Small intestine (tissue), 7 donors: ENCODE measurements at regions not wholly inside any gene's neighbourhood (a gene's known extent, or its start where the extent isn't known, plus 50 kb on each side); places are given as distances from the start of the nearest gene placed in this dataset.

ENCODE experiments used
- DNase-seq, 2 donors: peaks; one replicate each; pipeline versions ENCODE4 v3.0.0 to v3.0.0-alpha.2; 2013
- FAIRE-seq: peaks from 2 replicates; lab custom pipeline; 2012; peaks lifted over from hg19 to GRCh38; lab: Jason Lieb, UNC
- H3K27ac ChIP-seq, 3 donors: one replicate each; pipeline ENCODE4 v1.5.1; 2013; ENCODE audit warnings: low read length in 2 of 3, mild to moderate bottlenecking in 2 of 3, control low read depth in 1 of 3, inconsistent platforms in 1 of 3, low read depth in 1 of 3, moderate library complexity in 1 of 3
- H3K27me3 ChIP-seq, 3 donors: one replicate each; pipeline ENCODE4 v1.6.1; 2013; ENCODE audit warnings: low read length in 3 of 3, inconsistent platforms in 1 of 3; ENCODE audit not compliant: control insufficient read depth in 3 of 3, insufficient read depth in 3 of 3
- H3K36me3 ChIP-seq, 3 donors: one replicate each; pipeline ENCODE4 v1.6.1; 2013; ENCODE audit warnings: low read length in 3 of 3, inconsistent platforms in 1 of 3, low read depth in 1 of 3, mild to moderate bottlenecking in 1 of 3, moderate library complexity in 1 of 3; ENCODE audit not compliant: control insufficient read depth in 3 of 3, insufficient read depth in 2 of 3
- H3K4me1 ChIP-seq, 3 donors: one replicate each; pipeline ENCODE4 v1.6.1; 2013; ENCODE audit warnings: low read length in 2 of 3, inconsistent platforms in 1 of 3, low read depth in 1 of 3, mild to moderate bottlenecking in 1 of 3, moderate library complexity in 1 of 3; ENCODE audit not compliant: control insufficient read depth in 3 of 3, insufficient read depth in 2 of 3
- H3K4me3 ChIP-seq, 3 donors: one replicate each; pipeline ENCODE4 v1.5.1; 2013; ENCODE audit warnings: low read length in 3 of 3, control low read depth in 1 of 3, inconsistent platforms in 1 of 3, low read depth in 1 of 3, mild to moderate bottlenecking in 1 of 3, moderate library complexity in 1 of 3
- H3K9me3 ChIP-seq, 2 donors: one replicate each; pipeline ENCODE4 v1.6.1; 2013; ENCODE audit warnings: low read depth in 1 of 2, low read length in 1 of 2; ENCODE audit not compliant: control insufficient read depth in 2 of 2, insufficient read depth in 1 of 2
- WGBS, 3 donors: extraction: QIAGEN DNeasy Blood & Tissue Kit; methylation state at CpG; one replicate each; pipeline ENCODE4 v1.1.7; 2013; 5-methylcytosine and 5-hydroxymethylcytosine counted together
- donor health status: healthy with polysubstance abuse.
- donor health status: control.
- donor health status: control.
- donor health status: Bipolar disorder and iron deficiency.
- donor health status: healthy.

- no peak for DNase-seq
- Histone ChIP-seq H3K4me1 (no peaks in the 10 kb centered on the region), H3K27ac (no peak overlapping the region), H3K4me3 (no peak overlapping the region), H3K9me3 (no peaks in the 10 kb centered on the region), H3K36me3 (no peaks in the 10 kb centered on the region), H3K27me3 (peaks cover 0 to 3% (median 0%) of the 10 kb centered on the region in 3 donors)
- FAIRE-seq: no peak
- WGBS, 3 donors: 77 to 92% (median 85%) methylated on average over 3 of the region's 3 CpGs
These were observed 92.4 kb downstream of the MINAR1 start for GRCh38 chr15:79524531-79524930.

DNA sequence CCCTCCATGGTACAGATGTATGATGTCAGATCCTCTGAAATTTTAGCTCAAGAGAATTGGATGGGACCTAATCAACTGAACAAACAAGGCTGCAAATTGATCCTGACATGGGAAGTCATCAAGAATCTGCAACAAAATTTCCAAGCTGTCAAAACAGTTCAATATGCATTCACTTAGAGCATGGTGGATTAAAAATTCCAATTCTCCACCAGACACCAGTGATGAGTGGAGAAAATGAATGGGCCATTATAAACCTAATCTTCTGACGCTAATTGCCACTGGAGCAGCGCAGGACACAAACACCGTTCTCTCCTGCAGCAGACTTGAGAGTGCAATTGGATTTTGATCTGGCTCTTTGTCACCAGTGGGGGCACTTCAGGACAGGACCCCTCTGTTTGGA lies 94.2 kb downstream of the MINAR1 start:
- H3K4me1 ChIP-seq: no peaks in the 10 kb centered on the region
- WGBS, 3 donors: 68 to 81% (median 81%) methylated on average over 3 of the region's 3 CpGs
- no peak overlapping the region for H3K27ac ChIP-seq
- H3K27me3 ChIP-seq: peaks cover 0 to 3% (median 0%) of the 10 kb centered on the region in 3 donors
- H3K36me3 ChIP-seq: no peaks in the 10 kb centered on the region
- no peak for FAIRE-seq
- H3K4me3 ChIP-seq: no peak overlapping the region
- DNase-seq: no peak
- no peaks in the 10 kb centered on the region for H3K9me3 ChIP-seq

DNA sequence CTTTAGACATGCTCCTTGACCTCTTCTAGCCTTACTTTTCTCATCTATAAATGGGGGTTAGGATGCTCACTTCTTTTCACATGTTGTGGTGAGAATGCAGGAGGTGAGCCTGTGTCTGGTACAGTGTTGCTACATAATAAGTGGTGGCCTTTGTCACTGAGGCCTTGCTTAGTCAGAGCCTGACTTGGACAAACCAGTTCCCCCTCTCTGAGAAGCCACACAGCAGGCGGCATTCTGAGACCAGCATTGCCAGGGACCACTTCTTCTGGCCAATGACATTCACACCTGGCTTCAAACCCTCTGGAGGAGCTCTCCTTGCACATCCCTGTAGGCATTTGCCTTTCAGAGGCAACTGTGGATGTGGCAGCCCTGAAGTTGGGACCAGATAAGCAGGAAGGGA lies 95.7 kb downstream of the MINAR1 start:
- no peaks in the 10 kb centered on the region for H3K9me3 ChIP-seq
- H3K4me1 ChIP-seq: no peaks in the 10 kb centered on the region
- no peak for DNase-seq
- no peak overlapping the region for H3K4me3 ChIP-seq
- 29 to 43% (median 32%) methylated on average over 1 of the region's 1 CpG for WGBS, 3 donors
- no peak overlapping the region for H3K27ac ChIP-seq
- FAIRE-seq: no peak
- H3K36me3 ChIP-seq: no peaks in the 10 kb centered on the region
- peaks cover 0 to 1% (median 0%) of the 10 kb centered on the region in 3 donors for H3K27me3 ChIP-seq

- DNase-seq: no peak
- Histone ChIP-seq H3K27ac (no peak overlapping the region), H3K4me3 (no peak overlapping the region), H3K4me1 (no peaks in the 10 kb centered on the region), H3K9me3 (no peaks in the 10 kb centered on the region), H3K36me3 (no peaks in the 10 kb centered on the region), H3K27me3 (peaks cover 0 to 1% (median 0%) of the 10 kb centered on the region in 3 donors)
- 70 to 76% (median 74%) methylated on average over 8 of the region's 8 CpGs for WGBS, 3 donors
- no peak for FAIRE-seq
These were observed 97.1 kb downstream of the MINAR1 start for GRCh38 chr15:79529157-79529785.

- no peak overlapping the region for H3K27ac ChIP-seq
- H3K27me3 ChIP-seq: no peaks in the 10 kb centered on the region
- no peak for FAIRE-seq
- no peaks in the 10 kb centered on the region for H3K9me3 ChIP-seq
- no peak for DNase-seq
- no peaks in the 10 kb centered on the region for H3K4me1 ChIP-seq
- no peaks in the 10 kb centered on the region for H3K36me3 ChIP-seq
- no peak overlapping the region for H3K4me3 ChIP-seq
- 71 to 78% (median 77%) methylated on average over 3 of the region's 3 CpGs for WGBS, 3 donors
These were observed 103.4 kb downstream of the MINAR1 start for GRCh38 chr15:79535536-79535935.

DNA sequence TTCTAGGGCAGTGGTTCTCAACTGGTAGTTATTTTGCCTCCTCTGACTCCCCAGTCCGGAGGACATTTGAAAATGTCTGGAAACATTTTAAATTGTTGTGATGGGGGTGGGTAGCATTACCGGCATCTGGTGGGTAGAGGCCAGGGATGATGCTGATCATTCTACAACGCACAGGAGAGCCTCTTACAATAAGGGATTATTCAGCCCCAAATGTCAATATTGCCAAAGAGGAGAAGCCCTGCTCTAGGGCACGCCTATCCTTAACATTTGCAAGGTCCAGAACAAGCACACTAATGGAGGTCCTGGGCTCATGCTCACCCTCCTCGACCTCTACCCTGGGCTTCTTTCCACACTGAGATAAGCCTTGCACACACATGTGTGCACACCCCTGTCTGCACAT lies 106.4 kb downstream of the MINAR1 start:
- DNase-seq: no peak
- no peaks in the 10 kb centered on the region for H3K27me3 ChIP-seq
- H3K4me3 ChIP-seq: no peak overlapping the region
- FAIRE-seq: no peak
- no peaks in the 10 kb centered on the region for H3K36me3 ChIP-seq
- no peaks in the 10 kb centered on the region for H3K9me3 ChIP-seq
- 68 to 81% (median 68%) methylated on average over 5 of the region's 5 CpGs for WGBS, 3 donors
- H3K4me1 ChIP-seq: no peaks in the 10 kb centered on the region
- H3K27ac ChIP-seq: no peak overlapping the region

- H3K36me3 ChIP-seq: no peaks in the 10 kb centered on the region
- no peaks in the 10 kb centered on the region for H3K27me3 ChIP-seq
- FAIRE-seq (no peak), DNase-seq (no peak)
- no peak overlapping the region for H3K27ac ChIP-seq
- 65 to 83% (median 66%) methylated on average over 3 of the region's 3 CpGs for WGBS, 3 donors
- H3K4me1 ChIP-seq: no peaks in the 10 kb centered on the region
- H3K4me3 ChIP-seq: no peak overlapping the region
- H3K9me3 ChIP-seq: no peaks in the 10 kb centered on the region
These were observed 107.3 kb downstream of the MINAR1 start for GRCh38 chr15:79539401-79539800.

GRCh38 chr15:79540551-79540950 lies 108.4 kb downstream of the MINAR1 start:
- 63 to 84% (median 78%) methylated on average over 2 of the region's 2 CpGs for WGBS, 3 donors
- H3K4me3 ChIP-seq: no peak overlapping the region
- no peaks in the 10 kb centered on the region for H3K36me3 ChIP-seq
- H3K27ac ChIP-seq: no peak overlapping the region
- no peaks in the 10 kb centered on the region for H3K4me1 ChIP-seq
- no peak for FAIRE-seq
- H3K9me3 ChIP-seq: no peaks in the 10 kb centered on the region
- no peak for DNase-seq
- no peaks in the 10 kb centered on the region for H3K27me3 ChIP-seq

- 88 to 93% (median 89%) methylated on average over 3 of the region's 3 CpGs for WGBS, 3 donors
- H3K36me3 ChIP-seq: no peaks in the 10 kb centered on the region
- DNase-seq (no peak), FAIRE-seq (no peak)
- H3K4me1 ChIP-seq: no peaks in the 10 kb centered on the region
- no peak overlapping the region for H3K27ac ChIP-seq
- H3K27me3 ChIP-seq: no peaks in the 10 kb centered on the region
- H3K9me3 ChIP-seq: no peaks in the 10 kb centered on the region
- H3K4me3 ChIP-seq: no peak overlapping the region
These were observed 109.1 kb downstream of the MINAR1 start for GRCh38 chr15:79541196-79541595.
